ENCODE measurements at regions not wholly inside any gene's neighbourhood (a gene's known extent, or its start where the extent isn't known, plus 50 kb on each side); places are given as distances from the start of the nearest gene placed in this dataset.
"Not testable (repeated sequence)": the region's sequence is repeated elsewhere in the genome, so short reads cannot be mapped to it uniquely, and the experiment has no call there.

DNA sequence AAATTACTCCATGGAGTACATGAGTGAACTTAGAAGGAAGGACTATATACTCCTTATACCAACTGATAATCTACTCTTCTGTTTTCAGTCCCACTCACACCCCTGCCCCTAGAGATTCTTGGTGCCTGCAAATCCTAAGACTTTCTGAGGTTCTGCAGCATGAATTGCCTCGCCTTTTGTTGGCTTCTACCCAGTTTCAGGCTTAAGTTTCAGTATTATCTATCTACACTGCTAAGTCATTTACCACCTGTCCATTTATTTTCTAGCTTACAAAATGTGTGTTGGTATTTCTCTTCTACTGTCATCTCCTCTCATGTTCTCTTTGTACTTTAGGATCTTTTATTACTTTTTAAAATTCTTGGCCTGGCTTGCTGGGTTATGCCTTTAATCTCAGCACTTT is 94.4 kb upstream of the AMOT start:
- Histone ChIP-seq H3K4me2 (no peak overlapping the region), H3K27ac (no peak overlapping the region), H3K79me2 (ENCODE audit: insufficient read depth, low read depth) (no peaks in the 10 kb centered on the region), H3K27me3 (ENCODE audit: insufficient read depth, low read depth) (no peaks in the 10 kb centered on the region), H3K4me1 (ENCODE audit: low read depth, poor library complexity, severe bottlenecking) (peaks cover 4% of the 10 kb centered on the region), H4K20me1 (ENCODE audit: insufficient read depth) (no peaks in the 10 kb centered on the region), H2AFZ (ENCODE audit: low read depth) (no peak overlapping the region), H3K4me3 (IDR thresholded peaks at IDR 0.05; ENCODE audit: insufficient read depth, low read depth, low read length) (no peak overlapping the region), H3K9ac (no peak overlapping the region), H3K36me3 (ENCODE audit: insufficient read depth) (no peaks in the 10 kb centered on the region)
- TF ChIP-seq, protein P1, sequence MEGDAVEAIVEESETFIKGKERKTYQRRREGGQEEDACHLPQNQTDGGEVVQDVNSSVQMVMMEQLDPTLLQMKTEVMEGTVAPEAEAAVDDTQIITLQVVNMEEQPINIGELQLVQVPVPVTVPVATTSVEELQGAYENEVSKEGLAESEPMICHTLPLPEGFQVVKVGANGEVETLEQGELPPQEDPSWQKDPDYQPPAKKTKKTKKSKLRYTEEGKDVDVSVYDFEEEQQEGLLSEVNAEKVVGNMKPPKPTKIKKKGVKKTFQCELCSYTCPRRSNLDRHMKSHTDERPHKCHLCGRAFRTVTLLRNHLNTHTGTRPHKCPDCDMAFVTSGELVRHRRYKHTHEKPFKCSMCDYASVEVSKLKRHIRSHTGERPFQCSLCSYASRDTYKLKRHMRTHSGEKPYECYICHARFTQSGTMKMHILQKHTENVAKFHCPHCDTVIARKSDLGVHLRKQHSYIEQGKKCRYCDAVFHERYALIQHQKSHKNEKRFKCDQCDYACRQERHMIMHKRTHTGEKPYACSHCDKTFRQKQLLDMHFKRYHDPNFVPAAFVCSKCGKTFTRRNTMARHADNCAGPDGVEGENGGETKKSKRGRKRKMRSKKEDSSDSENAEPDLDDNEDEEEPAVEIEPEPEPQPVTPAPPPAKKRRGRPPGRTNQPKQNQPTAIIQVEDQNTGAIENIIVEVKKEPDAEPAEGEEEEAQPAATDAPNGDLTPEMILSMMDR (conservative IDR thresholded peaks at IDR 0.05; ENCODE audit: low read depth, low read length), result no peak

DNA sequence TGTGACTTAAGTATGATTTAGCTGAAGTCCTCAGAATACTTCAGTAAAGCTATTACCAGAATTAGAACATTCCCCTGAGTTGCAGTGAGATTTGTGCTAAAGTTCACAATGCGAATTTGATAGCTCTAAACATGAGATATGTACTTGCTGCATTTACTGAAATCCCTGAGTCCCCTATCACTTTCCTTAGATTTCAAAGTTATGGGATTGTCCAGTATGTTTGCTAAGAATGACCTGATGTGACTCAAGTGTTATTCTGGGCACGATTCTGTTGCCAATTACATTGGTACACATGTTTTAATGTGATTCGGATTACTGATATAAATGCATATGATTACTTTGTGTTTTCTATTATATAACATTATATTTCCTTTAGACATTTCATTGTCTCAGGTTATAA is 91.3 kb upstream of the AMOT start:
- no peak overlapping the region for H3K4me2 ChIP-seq
- TF ChIP-seq, protein P1 (conservative IDR thresholded peaks at IDR 0.05; ENCODE audit: low read depth, low read length), result no peak
- no peak overlapping the region for H2AFZ ChIP-seq (ENCODE audit: low read depth)
- no peak overlapping the region for H3K27ac ChIP-seq
- no peaks in the 10 kb centered on the region for H3K36me3 ChIP-seq (ENCODE audit: insufficient read depth)
- H3K79me2 ChIP-seq (ENCODE audit: insufficient read depth, low read depth), result no peaks in the 10 kb centered on the region
- H3K4me3 ChIP-seq (IDR thresholded peaks at IDR 0.05; ENCODE audit: insufficient read depth, low read depth, low read length), result no peak overlapping the region
- no peaks in the 10 kb centered on the region for H4K20me1 ChIP-seq (ENCODE audit: insufficient read depth)
- H3K27me3 ChIP-seq (ENCODE audit: insufficient read depth, low read depth), result no peaks in the 10 kb centered on the region
- peaks cover 4% of the 10 kb centered on the region for H3K4me1 ChIP-seq (ENCODE audit: low read depth, poor library complexity, severe bottlenecking)
- H3K9ac ChIP-seq, result no peak overlapping the region

DNA sequence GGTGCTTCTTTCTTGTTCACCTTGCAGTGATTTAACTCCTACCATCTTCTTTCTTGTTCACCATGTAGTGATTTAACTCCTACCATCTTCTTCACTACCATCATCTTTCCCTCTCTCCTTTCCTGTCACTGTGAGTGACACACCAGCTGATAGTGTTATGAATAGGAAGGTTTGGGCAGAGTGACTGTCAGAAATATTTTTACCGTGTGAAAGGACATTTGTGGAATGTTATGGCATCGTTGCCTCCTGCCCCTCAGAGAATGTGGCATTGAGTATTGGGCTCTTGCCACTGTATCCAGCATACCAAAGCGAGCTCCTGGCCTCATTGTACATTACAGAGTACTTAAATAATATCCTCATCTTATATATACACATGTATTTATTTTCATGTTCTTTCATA is 90.8 kb upstream of the AMOT start:
- TF ChIP-seq, protein P1 (conservative IDR thresholded peaks at IDR 0.05; ENCODE audit: low read depth, low read length), result no peak
- Histone ChIP-seq H2AFZ (ENCODE audit: low read depth) (no peak overlapping the region), H4K20me1 (ENCODE audit: insufficient read depth) (no peaks in the 10 kb centered on the region), H3K4me3 (IDR thresholded peaks at IDR 0.05; ENCODE audit: insufficient read depth, low read depth, low read length) (no peak overlapping the region), H3K9ac (no peak overlapping the region), H3K27me3 (ENCODE audit: insufficient read depth, low read depth) (no peaks in the 10 kb centered on the region), H3K36me3 (ENCODE audit: insufficient read depth) (no peaks in the 10 kb centered on the region), H3K4me1 (ENCODE audit: low read depth, poor library complexity, severe bottlenecking) (peaks cover 4% of the 10 kb centered on the region), H3K79me2 (ENCODE audit: insufficient read depth, low read depth) (no peaks in the 10 kb centered on the region), H3K27ac (no peak overlapping the region), H3K4me2 (no peak overlapping the region)

DNA sequence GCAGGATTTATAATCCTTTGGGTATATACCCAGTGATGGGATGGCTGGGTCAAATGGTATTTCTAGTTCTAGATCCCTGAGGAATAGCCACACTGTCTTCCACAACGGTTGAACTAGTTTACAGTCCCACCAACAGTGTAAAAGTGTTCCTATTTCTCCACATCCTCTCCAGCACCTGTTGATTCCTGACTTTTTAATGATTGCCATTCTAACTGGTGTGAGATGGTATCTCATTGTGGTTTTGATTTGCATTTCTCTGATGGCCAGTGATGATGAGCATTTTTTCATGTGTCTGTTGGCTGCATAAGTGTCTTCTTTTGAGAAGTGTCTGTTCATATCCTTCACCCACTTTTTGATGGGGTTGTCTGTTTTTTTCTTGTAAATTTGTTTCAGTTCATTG is 82.8 kb upstream of the AMOT start:
- not testable (repeated sequence) for H3K4me2 ChIP-seq; H2AFZ ChIP-seq (ENCODE audit: low read depth); H3K4me1 ChIP-seq (ENCODE audit: low read depth, poor library complexity, severe bottlenecking); H3K9ac ChIP-seq; H3K27me3 ChIP-seq (ENCODE audit: insufficient read depth, low read depth); H4K20me1 ChIP-seq (ENCODE audit: insufficient read depth); H3K36me3 ChIP-seq (ENCODE audit: insufficient read depth); H3K27ac ChIP-seq; H3K79me2 ChIP-seq (ENCODE audit: insufficient read depth, low read depth); H3K4me3 ChIP-seq (IDR thresholded peaks at IDR 0.05; ENCODE audit: insufficient read depth, low read depth, low read length)

DNA sequence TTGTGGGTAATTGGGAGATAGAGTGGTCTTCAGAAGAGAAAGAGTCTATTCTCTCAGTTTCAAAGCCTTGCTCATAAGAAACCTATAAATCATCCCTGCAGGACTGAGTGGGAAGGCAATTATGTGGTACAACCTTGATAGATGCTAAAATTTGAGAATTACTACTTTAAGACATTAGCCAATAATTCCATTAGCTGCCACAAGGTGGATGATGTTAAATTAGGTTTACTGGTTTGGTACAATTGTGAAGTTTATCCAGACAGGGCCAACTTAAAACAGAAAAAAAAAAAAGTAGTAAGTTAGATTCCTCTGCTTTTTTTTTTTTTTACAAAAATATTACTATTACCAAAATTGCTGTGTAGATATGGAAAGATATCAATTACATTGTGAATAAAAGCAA is 73.2 kb upstream of the AMOT start:
- Histone ChIP-seq H4K20me1 (ENCODE audit: insufficient read depth) (no peaks in the 10 kb centered on the region), H3K27me3 (ENCODE audit: insufficient read depth, low read depth) (no peaks in the 10 kb centered on the region), H3K9ac (no peak overlapping the region), H3K36me3 (ENCODE audit: insufficient read depth) (no peaks in the 10 kb centered on the region), H2AFZ (ENCODE audit: low read depth) (no peak overlapping the region), H3K27ac (no peak overlapping the region), H3K79me2 (ENCODE audit: insufficient read depth, low read depth) (no peaks in the 10 kb centered on the region), H3K4me2 (no peak overlapping the region), H3K4me3 (IDR thresholded peaks at IDR 0.05; ENCODE audit: insufficient read depth, low read depth, low read length) (no peak overlapping the region), H3K4me1 (ENCODE audit: low read depth, poor library complexity, severe bottlenecking) (no peaks in the 10 kb centered on the region)
- TF ChIP-seq, protein P1 (conservative IDR thresholded peaks at IDR 0.05; ENCODE audit: low read depth, low read length), result no peak
